NCI-H2107 treated with DMSO at 0.1 percent for 48 hours (cell line): ENCODE measurements at regions not wholly inside any gene's neighbourhood (a gene's known extent, or its start where the extent isn't known, plus 50 kb on each side); places are given as distances from the start of the nearest gene placed in this dataset.

ENCODE experiments used
- DNase-seq: peaks from one replicate; lab custom pipeline; 2025; ENCODE audit not compliant: unreplicated experiment; lab: John Stamatoyannopoulos, UW

DNA sequence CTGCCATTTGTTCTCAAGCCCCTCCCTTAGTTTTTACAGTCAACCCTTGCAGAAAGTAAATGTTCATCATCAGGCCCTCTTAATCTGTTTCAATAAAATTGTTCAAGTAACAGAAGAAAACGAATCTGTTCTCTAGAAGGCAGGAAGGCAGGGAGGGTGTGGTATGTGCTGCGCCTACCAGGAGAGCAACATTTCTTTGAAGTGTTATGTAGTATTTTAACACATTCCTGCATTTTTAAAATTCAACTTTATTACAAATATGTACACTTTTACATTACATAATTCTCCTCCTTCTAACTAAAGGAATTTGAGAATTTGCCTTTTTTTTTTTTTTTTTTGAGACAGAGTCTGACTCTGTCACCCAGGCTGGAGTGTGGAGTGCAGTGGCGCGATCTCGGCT is 657.8 kb downstream of the MCTP2 start:
- no peak for DNase-seq

DNA sequence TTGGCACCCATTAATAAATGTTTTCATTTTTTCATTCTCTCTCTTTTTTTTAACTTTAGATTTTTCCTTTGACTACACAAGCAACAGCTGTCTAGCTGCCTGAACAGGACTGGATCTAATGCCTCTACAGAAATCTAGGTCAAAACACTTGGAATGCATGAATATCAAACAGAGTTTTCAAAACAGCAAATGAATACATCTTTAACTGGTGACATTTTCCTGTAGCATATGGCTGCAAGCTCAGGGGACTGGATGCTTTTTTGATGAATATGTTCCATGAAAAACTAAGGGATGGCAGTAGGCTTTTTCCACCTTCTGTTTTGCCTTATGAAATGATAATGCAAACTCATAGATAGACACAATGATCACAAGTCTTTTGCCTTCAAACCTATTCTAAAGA is 661.7 kb downstream of the MCTP2 start:
- no peak for DNase-seq

DNA sequence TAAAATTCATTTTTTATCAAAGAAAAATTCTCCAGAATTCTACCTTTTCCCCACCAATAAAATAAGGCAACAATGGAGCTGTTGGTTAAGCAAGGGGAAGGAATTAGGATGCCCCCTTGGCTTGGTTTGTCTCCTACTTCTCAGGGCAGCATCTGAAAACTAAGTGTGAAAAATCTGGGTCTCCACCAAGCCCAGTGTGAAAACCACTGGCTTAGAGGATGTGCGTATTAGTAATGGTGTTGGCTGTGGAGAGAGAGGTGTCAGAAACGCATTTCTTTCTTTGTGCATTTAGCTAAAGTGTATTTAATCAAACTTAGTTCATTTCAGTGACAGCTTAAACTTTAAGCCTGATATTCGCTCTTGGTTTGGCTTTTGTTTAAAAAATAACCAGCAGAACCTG is 662.7 kb downstream of the MCTP2 start:
- DNase-seq, result no peak

DNA sequence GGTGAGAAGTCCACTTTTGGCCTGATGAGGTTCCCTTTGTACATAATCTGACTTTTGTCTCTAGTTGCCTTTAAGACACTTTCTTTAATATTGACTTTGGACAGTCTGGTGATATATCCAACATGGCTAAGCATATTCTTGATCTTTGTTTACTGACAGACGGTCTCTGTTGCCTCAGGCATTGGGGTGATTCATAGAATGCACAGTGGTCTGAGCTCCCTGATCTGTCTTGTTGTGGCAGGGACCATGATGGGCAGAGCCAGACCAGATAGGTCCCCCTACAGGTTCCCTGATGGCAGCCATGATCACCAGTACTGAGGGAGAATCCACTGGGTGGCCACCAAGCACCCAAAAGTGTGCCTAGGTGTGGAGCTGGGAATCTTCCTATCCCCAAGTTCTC is 678.1 kb downstream of the MCTP2 start:
- no peak for DNase-seq

DNA sequence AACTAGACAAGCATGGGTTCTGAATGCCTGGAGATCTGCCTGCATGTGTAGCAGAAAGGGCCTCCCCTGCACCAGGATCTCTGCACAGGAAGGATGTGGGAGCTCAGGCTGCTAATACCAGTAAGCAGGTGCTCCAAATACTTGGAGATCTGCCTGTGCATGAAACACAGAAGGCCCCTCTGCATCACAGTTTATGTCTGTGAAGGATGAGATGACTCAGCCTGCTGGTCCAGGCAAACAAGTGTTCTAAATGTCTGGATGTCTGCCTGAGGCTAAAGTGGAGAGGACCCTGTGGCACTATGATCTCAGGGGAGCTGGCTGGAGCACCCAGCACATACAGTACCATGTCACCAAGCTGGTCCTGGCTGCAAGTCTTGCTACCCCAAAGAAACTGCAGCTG is 678.8 kb downstream of the MCTP2 start:
- no peak for DNase-seq

DNA sequence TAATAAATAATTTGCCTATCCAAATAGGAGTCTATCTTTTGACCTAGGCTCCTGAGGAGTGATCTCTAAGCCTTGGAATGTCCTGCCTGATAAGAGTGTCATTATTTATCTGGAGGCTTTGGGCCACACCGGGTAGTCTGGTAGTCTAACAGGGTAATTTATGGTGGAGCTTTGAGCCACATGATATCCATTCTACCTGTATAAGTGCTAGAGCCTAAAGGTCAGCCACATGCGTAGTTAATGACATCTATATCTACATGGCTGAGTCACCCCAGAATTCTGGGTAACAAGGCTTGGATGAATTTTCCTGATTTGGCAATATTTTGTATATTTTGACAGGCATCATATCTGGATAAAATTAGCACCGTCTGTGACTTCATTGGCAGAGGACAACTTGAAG is 681.4 kb downstream of the MCTP2 start:
- no peak for DNase-seq

DNA sequence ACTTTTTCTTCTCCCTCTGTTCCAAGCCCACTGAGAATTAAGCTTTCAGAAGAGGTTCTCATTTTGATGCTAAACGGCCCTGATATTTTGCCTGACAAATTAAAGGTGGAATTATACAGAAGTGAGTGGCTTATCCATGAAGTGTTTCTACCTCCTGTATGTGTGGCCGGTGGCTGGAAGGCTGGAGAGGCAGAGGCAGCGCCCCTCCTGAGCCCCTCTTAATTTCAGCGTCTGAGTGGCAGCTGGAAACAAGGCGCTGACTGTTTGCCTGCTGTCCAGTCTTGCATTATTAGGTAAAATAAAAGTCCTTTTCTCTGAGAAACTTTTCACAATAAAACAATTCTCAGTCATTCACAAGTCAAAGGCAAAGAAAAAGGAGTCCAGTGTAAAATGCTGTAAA is 685.7 kb downstream of the MCTP2 start:
- DNase-seq, result no peak

DNA sequence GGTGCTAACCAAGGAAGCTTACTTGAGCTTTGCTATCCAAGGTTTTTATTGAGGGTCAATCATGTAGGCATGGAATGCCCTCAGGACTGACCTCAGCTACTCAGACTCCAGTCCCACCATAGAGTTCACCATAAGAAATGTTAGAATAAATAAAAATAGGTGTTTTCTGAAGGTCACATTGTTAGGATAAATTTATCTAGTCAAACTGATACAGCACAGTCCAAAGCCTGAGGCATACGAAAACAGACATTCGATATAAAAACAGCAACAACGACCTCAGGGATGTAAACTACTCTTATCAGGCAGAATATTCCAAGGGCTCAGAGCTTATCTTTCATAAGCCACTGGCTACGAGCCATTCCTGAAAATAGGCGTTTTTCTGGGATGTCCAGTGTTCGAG is 690.6 kb downstream of the MCTP2 start:
- DNase-seq, result no peak

DNA sequence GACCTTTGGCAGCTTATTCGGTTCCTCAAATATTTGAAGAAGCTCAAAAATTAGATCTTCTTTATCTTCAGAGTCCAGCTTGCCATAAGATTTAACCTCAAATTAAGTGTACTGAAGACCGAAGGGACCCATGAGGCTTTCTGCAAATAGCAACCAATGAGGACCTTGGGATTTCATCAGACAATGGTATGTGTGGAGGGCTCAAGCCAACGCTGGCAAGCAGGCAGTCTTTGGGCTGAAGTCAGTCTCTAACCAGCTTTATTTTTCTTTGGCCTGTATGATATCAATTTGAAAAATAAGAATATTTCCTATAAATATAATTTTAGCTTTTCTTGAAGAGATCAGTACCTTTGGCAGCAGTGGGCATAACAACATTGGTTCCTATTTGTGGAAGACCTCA is 692.7 kb downstream of the MCTP2 start:
- DNase-seq, result no peak

DNA sequence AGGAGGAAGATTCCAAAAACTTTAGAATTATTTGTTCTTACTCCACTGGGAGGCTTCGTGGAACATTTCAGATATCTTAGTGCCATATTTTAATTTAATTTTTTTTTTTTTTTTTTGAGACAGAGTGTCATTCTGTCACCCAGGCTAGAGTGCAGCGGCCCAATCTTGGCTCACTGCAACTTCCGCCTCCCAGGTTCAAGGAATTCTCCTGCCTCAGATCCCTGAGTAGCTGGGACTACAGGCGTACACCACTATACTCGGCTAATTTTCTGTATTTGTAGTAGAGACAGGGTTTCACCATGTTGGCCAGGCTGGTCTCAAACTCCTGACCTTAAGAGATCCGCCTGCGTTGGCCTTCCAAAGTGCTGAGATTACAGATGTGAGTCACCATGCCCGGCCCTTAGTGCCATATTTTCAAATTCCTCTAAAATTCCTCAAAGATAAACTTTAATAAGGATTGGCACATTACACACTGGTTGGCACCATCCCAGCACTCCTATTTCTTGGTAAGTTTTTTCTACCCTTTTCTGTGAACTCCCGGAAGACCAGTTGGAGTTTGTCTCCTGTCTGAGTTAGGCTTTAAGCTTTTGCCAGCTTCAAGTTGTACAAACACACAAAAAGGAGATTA is 693.7 kb downstream of the MCTP2 start:
- no peak for DNase-seq

DNA sequence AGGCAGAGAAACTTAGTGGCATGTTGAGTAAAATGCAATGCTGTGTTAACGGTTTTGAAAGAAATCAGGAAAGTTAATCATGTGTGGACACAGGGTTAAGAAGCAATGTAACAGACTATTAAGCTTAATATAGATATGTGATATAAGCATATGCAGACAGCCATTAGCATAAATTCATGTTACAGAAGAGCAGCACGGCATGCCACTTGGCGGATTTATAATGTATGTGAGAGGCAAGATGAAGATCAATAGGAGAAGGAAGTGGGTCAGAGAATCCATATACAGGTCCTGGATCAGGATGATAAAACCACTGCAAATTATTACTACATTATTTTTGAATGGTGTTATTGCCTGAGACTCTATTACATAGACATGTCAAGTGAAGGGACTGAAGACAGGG is 694.3 kb downstream of the MCTP2 start:
- no peak for DNase-seq

DNA sequence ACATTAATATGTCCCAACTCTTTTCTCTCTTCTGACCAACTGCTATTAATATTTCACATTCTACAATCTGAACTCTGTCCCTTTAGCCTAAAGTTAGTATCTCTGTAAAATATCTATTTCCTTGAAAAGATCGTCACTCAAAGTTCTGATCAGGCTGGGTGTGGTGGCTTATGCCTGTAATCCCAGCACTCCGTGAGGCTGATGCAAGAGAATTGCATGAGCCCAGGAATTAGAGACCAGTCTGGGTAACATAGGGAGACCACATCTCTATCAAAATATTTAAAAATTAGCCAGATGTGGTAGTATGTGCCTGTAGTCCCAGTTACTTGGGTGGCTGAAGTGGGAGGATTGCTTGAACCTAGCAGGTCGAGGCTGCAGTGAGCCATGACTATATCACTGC is 695.6 kb downstream of the MCTP2 start:
- DNase-seq, result no peak

DNA sequence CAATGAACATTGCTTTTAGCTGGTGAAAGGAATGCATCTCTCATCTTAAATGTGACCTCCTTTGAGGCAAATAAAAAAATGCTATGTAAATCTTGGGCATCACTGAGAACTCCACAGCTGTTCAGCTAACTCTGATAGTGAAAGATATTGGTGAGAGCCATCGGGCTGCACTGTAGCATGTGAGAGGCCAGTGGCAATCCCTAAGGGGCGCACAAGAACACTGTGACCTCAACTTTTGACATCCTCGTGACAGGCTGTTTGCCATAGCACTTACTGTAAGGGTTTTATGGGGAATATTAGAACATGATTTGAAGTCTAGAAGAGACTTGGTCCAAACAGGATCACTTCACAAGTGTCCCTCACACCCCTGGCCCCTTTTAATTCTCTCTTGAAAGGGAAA is 697.9 kb downstream of the MCTP2 start:
- DNase-seq, result no peak

DNA sequence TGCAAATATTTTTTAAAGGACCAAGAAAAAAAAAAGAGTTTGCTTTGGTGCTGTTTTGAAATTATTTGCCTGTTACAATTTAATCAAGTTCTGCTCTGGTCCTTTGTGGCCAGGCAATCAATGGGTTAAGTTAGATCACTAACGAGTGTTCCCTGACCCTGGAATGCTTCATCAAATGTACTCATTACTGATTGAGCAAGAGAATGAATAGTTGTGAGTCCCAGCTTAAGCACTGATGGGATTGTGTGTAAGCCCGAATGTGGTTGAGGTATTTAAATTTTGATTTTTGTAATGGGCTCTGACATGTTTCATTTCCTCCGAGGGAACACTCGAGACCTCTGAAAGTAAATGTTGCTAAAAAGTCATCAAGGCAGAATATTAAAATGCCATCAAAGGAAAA is 699.1 kb downstream of the MCTP2 start:
- no peak for DNase-seq

DNA sequence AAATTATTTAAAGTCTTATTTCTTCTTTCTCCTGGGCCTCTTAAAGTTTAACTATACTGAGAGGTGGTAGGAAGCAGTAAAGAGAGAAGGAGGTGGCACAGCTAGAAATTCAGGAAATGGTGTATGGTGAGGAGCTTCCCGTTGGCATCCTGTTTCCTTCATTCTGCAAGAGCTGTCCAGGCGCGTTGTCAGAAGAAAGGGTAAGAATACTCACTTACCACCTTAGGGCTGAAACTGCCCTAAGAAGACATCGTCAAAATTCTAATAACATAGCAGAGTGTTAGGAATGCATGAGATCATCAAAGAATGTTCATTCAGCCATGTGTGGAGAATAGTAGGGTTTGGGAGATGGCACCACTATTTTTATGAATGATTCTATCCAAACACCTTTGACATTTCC is 699.6 kb downstream of the MCTP2 start:
- DNase-seq, result no peak

DNA sequence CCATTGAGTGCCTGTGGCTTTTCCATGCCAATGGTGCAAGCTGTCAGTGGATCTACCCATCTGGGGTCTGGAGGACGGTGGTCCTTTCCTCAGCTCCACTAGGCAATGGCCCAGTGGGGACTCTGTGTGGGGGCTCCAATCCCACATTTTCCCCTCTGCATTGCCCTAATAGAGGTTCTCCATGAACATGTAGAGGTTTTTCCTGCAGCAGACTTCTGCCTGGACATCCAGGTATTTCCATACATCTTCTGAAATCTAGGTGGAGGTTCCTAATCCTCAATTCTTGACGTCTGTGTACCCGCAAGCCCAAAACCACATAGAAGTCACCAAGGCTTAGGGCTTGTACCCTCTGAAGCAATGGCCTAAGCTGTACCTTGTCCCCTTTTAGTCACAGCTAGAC is 703.1 kb downstream of the MCTP2 start:
- no peak for DNase-seq

DNA sequence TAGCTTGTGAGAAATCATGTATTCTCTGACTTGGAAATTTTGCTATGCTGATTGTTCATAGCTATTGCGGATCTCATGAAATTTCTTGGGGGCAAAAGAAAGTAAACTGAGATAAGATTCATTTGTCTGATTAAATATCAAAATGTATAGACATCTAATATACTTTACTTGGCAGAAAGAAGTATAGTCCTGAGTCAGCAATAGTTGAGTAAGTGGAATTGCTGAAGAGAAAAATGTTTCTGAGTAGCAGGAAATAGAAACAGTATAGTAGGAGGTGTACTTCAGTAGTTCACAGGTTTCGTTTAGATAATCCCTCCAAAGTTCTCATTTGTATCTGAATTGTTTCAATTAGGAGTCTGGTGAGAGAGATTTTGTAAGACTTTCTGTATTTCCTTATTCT is 705.9 kb downstream of the MCTP2 start:
- no peak for DNase-seq

DNA sequence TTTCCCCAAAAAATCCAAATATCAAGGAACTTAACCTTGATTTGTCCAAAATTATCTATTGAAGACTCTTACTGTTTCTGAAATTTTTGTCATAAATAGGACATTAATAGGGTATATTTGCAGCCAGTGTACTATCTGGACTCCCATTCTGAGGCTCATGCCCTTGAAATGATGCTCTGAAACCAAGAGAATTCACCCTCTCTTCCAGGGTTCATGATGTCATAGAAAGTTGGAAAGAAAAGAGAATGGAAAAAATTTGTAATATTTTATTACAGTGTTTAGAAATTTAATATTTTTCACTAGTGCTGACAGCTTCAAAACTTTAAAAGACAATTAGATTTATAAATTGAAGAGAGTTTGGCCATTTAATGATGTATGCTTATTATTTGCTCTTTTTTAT is 712.5 kb downstream of the MCTP2 start:
- DNase-seq, result no peak

DNA sequence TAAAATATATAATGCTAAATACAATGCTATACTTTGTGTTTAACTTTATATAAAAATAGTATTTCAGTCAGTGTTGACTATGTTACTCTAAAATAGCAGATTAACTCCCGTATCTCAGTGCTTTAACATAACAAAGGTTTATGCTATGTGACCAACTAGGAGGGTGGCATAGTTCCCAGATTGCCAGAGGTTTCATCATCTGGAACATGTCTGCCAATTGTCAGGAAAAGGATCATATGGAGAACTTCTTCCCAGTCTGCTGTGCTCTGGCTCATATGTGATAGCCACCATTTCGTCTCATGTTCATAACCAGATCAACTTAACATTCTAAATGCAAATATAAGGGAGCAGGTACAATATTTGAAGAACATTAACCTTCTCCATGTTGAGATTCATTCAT is 720.2 kb downstream of the MCTP2 start:
- no peak for DNase-seq

DNA sequence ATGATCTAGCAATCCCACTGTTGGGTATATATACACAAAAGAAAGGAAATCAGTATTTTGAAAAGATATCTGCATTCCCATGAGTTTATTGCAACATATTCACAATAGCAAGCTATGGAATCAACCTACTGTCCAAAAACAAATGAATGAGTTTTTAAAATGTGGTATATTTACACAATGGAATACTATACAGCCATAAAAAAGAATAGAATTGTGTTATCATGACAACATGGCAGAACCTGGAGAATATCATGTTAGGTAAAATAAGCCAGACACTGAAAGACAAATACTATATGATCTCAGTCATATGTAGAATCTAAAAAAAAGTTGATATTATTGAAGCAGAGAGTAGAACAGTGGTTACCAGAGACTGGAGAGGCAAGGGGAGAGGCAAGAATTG is 732.6 kb downstream of the MCTP2 start:
- DNase-seq, result no peak

DNA sequence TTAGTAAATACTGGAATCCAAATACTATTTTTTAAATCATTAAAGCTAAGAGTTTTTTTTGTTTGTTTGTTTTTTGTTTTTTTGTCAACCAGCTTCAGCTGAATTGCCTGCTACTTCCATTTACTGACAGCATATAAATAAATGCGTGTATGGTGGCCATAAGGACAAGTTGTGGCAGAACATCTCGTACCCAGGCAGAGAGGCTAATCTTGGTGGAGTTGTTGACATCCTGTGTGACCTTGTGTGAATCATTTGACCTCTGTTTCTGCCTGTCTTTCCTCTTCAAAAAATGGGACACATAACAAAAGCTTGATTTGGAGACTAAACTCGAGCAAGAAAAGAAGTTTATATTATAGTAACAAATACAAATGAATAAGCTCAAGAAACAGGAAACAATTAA is 734.2 kb downstream of the MCTP2 start:
- no peak for DNase-seq

DNA sequence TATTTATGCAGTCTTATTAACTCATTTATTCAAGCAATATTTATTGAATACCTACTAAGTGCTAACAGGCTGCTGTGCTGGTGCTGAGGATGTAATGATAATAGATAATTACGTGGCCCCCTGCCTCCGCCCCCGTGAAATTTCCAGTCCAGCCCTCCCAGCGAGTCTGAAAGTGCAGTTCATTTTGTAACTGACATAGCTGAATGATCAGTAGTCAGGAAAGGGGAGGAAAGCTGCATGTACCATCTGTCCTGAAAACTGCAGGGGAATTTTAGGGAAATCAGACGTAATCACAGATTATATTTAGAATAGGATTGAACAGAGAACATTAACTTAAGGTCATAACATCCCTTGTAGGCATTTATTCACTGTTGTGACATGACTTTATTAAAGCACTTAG is 736.8 kb downstream of the MCTP2 start:
- no peak for DNase-seq

DNA sequence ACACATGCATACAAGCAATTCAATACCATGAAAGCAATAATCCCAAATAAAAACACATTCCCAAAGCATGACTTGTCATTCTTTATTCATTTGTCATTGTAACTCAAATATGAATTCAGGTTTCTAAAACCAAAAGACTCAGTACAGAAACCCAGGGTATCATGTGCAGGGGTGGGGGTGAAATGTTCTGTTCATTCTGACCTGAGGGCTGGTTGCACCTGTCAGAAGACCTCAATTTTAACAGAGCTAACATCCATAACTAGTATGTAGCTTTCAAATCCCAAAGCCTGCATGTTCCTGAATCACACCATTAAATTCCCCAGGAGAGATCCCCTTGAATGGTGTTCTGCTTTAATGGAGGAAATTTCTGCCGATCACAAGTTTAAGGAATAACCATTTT is 738.7 kb downstream of the MCTP2 start:
- DNase-seq, result no peak

DNA sequence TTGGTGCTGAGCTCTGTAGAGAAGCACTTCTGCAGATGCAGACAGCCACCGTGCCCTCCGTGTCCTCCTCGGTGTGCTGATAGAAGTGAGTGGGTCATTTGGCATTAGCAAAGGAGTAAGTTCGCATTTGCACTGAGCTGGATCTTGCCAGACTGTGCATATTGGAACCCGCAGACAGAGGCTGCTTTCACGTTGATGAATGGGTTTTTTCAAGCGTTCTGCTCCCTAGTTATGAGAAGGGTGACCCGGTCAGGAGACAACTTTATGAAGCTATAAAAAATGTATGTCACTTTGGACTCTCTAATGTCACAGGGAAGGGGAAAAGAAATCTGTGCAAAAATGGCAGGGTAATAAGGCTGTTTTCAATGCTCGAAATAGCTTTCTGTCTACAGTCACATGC is 739.4 kb downstream of the MCTP2 start:
- DNase-seq, result no peak
